ENCODE measurements at regions not wholly inside any gene's neighbourhood (a gene's known extent, or its start where the extent isn't known, plus 50 kb on each side); places are given as distances from the start of the nearest gene placed in this dataset.
A peak's percentile ranks its signal among the peaks of the same experiment; 100 is the strongest.

DNA sequence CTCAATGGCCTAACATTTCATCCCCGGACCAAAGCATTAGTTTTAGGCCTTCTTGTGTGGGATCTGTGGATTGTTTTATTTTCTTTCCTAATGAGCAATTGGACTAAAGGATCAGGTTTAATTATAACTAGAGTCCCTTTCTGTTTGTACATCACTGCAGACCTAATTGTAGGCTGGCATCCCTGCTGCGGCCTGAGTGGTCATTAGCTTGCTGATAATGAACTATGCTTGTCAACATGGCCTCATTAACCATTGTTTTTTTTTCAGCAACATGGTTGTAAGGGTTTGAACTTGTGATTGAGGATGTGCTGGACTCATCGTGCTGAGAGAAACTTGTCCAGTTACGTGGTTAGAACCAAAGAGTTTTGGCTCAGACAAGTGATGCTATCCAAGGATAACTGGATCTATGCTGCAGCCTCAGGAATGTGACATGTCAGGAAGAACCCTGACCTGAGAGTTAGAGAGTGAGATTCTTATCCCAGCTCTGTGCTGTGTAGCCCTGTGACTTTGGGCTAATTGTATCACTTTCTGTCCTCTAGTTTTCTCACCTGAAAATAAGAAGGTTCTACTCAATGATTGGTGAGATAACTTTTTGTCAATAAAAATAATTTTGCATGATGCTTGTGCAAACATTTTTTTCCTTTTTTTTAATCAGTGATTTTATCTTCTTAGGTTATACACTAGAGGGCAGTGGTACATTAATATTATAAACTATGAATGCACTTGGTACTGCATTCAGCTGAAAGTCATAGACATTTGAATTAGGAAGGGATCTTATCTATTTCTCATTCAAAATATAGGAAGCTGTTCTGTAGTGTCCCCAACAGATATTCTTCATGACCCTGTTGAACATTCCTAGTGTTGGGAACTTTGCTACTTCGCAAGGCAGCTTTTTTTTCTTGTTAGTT lies 140.9 kb downstream of the RNF144B start:
- H3K9me3 Mint-ChIP-seq (ENCODE audit: unreplicated experiment), result no peaks in the 10 kb centered on the region
- H3K27ac Mint-ChIP-seq (ENCODE audit: low read depth, unreplicated experiment), result no peak overlapping the region
- CTCF ChIA-PET, result interaction anchor here (0.6 to 3.0 kb wide), 24 partner anchors 8 to 1655 kb away, joined by 3 to 20 read pairs (median 3); no protein-coding TSS in a partner anchor
- H3K36me3 Mint-ChIP-seq (ENCODE audit: insufficient read depth, unreplicated experiment), result no peaks in the 10 kb centered on the region
- intact Hi-C loops (cut with micrococcal nuclease), result loop anchor here (5.0 kb wide), 1 partner anchor 294 kb away; no protein-coding TSS in a partner anchor
- peak; percentile 24 for DNase-seq (ENCODE audit: unreplicated experiment)
- H3K4me1 Mint-ChIP-seq (ENCODE audit: insufficient read depth, unreplicated experiment), result no peaks in the 10 kb centered on the region
- POLR2A ChIA-PET, result no interaction called here
- H3K27me3 Mint-ChIP-seq (ENCODE audit: insufficient read depth, unreplicated experiment), result peaks cover 27% of the 10 kb centered on the region
- BruUV-seq (replicated peaks), result no TSS peak
- no peak overlapping the region for H3K4me3 Mint-ChIP-seq (ENCODE audit: unreplicated experiment)
- TF ChIP-seq, protein P1, sequence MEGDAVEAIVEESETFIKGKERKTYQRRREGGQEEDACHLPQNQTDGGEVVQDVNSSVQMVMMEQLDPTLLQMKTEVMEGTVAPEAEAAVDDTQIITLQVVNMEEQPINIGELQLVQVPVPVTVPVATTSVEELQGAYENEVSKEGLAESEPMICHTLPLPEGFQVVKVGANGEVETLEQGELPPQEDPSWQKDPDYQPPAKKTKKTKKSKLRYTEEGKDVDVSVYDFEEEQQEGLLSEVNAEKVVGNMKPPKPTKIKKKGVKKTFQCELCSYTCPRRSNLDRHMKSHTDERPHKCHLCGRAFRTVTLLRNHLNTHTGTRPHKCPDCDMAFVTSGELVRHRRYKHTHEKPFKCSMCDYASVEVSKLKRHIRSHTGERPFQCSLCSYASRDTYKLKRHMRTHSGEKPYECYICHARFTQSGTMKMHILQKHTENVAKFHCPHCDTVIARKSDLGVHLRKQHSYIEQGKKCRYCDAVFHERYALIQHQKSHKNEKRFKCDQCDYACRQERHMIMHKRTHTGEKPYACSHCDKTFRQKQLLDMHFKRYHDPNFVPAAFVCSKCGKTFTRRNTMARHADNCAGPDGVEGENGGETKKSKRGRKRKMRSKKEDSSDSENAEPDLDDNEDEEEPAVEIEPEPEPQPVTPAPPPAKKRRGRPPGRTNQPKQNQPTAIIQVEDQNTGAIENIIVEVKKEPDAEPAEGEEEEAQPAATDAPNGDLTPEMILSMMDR (IDR thresholded peaks at IDR 0.05; ENCODE audit: unreplicated experiment), result peak; percentile 41

DNA sequence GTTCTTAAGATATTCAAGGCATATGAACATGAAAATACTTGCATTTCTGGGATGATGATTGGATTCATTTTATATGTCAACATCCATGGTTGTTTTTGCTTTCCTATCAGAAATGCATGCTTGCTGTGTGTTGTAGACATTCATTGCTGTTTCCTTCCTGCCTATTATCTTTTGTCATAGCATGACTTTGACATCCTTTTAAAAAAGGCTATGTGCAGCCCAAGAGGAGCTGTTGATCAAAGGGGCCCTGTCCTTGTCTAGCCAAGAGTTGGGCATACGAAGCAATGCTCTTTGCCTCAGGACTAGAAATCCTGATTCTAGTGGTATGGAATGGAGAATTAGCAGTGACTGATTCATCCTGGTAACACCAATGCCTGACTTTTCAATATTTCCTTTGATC lies 143.1 kb downstream of the RNF144B start:
- DNase-seq (ENCODE audit: unreplicated experiment), result no peak
- intact Hi-C loops (cut with micrococcal nuclease), result no loop called here
- Mint-ChIP-seq H3K4me3 (ENCODE audit: unreplicated experiment) (no peak overlapping the region), H3K27me3 (ENCODE audit: insufficient read depth, unreplicated experiment) (peaks cover 44% of the 10 kb centered on the region), H3K9me3 (ENCODE audit: unreplicated experiment) (no peaks in the 10 kb centered on the region), H3K4me1 (ENCODE audit: insufficient read depth, unreplicated experiment) (no peaks in the 10 kb centered on the region), H3K27ac (ENCODE audit: low read depth, unreplicated experiment) (no peak overlapping the region), H3K36me3 (ENCODE audit: insufficient read depth, unreplicated experiment) (no peaks in the 10 kb centered on the region)
- TF ChIP-seq, protein P1 (IDR thresholded peaks at IDR 0.05; ENCODE audit: unreplicated experiment), result no peak
- no TSS peak for BruUV-seq (replicated peaks)
- ChIA-PET POLR2A (interaction anchor here (0.9 kb wide), 1 partner anchor 16 kb away, joined by 3 read pairs; no protein-coding TSS in a partner anchor), CTCF (interaction anchor here (0.6 to 1.5 kb wide), 4 partner anchors 11 to 1526 kb away, joined by 3 to 4 read pairs (median 4); no protein-coding TSS in a partner anchor)

DNA sequence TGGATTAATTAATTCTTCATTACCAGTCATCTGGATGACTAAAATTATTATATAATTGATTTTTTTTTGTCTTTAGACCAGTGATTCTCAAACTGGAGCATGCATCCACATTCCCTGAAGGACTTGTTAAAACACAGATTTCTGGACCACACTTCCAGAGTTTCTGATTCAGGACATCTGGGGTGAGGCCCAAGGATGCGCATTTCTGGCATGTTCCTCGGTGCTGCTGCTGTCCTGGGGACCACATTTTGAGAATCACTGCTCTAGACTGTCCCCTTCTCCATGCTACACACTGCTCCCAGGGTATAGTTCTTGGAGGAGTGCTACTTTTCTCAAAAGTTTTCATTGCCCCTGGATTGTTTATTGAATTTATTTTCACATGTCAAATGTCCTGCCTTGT lies 145.0 kb downstream of the RNF144B start:
- no peaks in the 10 kb centered on the region for H3K9me3 Mint-ChIP-seq (ENCODE audit: unreplicated experiment)
- H3K4me3 Mint-ChIP-seq (ENCODE audit: unreplicated experiment), result no peak overlapping the region
- H3K27ac Mint-ChIP-seq (ENCODE audit: low read depth, unreplicated experiment), result no peak overlapping the region
- ChIA-PET POLR2A (no interaction called here), CTCF (interaction anchor here (0.7 kb wide), 1 partner anchor 1278 kb away, joined by 3 read pairs; no protein-coding TSS in a partner anchor)
- no TSS peak for BruUV-seq (replicated peaks)
- H3K36me3 Mint-ChIP-seq (ENCODE audit: insufficient read depth, unreplicated experiment), result no peaks in the 10 kb centered on the region
- intact Hi-C loops (cut with micrococcal nuclease), result no loop called here
- DNase-seq (ENCODE audit: unreplicated experiment), result no peak
- TF ChIP-seq, protein P1 (IDR thresholded peaks at IDR 0.05; ENCODE audit: unreplicated experiment), result no peak
- H3K4me1 Mint-ChIP-seq (ENCODE audit: insufficient read depth, unreplicated experiment), result no peaks in the 10 kb centered on the region
- peaks cover 53% of the 10 kb centered on the region for H3K27me3 Mint-ChIP-seq (ENCODE audit: insufficient read depth, unreplicated experiment)

DNA sequence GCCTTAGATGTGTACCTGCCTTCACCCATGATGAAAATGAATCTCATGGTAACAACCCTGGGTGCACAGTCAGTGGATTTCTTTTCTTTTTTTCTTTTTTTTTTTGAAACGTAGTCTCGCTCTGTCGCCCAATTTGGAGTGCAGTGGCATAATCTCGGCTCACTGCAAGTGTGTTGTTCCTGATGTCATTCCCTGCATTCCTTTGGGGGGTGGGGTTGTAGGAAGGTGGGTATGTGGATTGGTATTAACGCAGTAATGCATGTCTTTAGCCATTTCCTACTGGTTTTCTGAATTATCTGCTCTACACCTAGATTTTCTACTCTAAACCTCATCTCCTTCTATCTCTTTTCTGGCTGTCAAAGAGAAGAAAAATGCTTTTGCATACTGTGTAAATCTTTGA lies 146.6 kb downstream of the RNF144B start:
- ChIA-PET POLR2A (no interaction called here), CTCF (no interaction called here)
- intact Hi-C loops (cut with micrococcal nuclease), result no loop called here
- no peak for DNase-seq (ENCODE audit: unreplicated experiment)
- TF ChIP-seq, protein P1 (IDR thresholded peaks at IDR 0.05; ENCODE audit: unreplicated experiment), result no peak
- no TSS peak for BruUV-seq (replicated peaks)
- H3K27me3 Mint-ChIP-seq (ENCODE audit: insufficient read depth, unreplicated experiment), result peaks cover 54% of the 10 kb centered on the region
- no peak overlapping the region for H3K4me3 Mint-ChIP-seq (ENCODE audit: unreplicated experiment)
- H3K9me3 Mint-ChIP-seq (ENCODE audit: unreplicated experiment), result no peaks in the 10 kb centered on the region
- no peak overlapping the region for H3K27ac Mint-ChIP-seq (ENCODE audit: low read depth, unreplicated experiment)
- H3K4me1 Mint-ChIP-seq (ENCODE audit: insufficient read depth, unreplicated experiment), result no peaks in the 10 kb centered on the region
- no peaks in the 10 kb centered on the region for H3K36me3 Mint-ChIP-seq (ENCODE audit: insufficient read depth, unreplicated experiment)

All from MCF 10A (cell line).